Gastrocnemius medialis (tissue), 4 donors: ENCODE measurements at regions not wholly inside any gene's neighbourhood (a gene's known extent, or its start where the extent isn't known, plus 50 kb on each side); places are given as distances from the start of the nearest gene placed in this dataset.

ENCODE experiments used
- ATAC-seq, 2 donors: fragments of 150-250 bp; one replicate each; pipeline ENCODE4 v1.9.1; 2016
- DNase-seq, 2 donors: peaks; one replicate each; pipeline ENCODE4 v3.0.0-alpha.2; 2019
- H3K27ac ChIP-seq, 4 donors: fragments of 200-600 bp; sonication (generic); 1 replicate in 1 of 4; 2 replicates in 3 of 4; pipeline ENCODE4 v1.5.1; 2016 to 2018; ENCODE audit warnings: mild to moderate bottlenecking in 2 of 4, moderate library complexity in 1 of 4
- H3K27me3 ChIP-seq, 3 donors: fragments of 200-600 bp; sonication (generic) in 2 of 3; 1 replicate in 1 of 3; 2 replicates in 2 of 3; pipeline versions ENCODE4 v1.5.1 to v1.6.0; 2016 to 2019; ENCODE audit warnings: mild to moderate bottlenecking in 1 of 3, moderate library complexity in 1 of 3
- H3K36me3 ChIP-seq, 2 donors: fragments of 200-600 bp; sonication (generic) in 1 of 2; one replicate each; pipeline ENCODE4 v1.5.1; 2017 to 2018
- H3K4me1 ChIP-seq, 2 donors: fragments of 200-600 bp; sonication (generic) in 1 of 2; one replicate each; pipeline ENCODE4 v1.5.1; 2016 to 2017; ENCODE audit warnings: mild to moderate bottlenecking in 2 of 2
- H3K4me3 ChIP-seq, 4 donors: fragments of 200-600 bp; sonication (generic) in 3 of 4; 1 replicate in 1 of 4; 2 replicates in 3 of 4; pipeline ENCODE4 v1.5.1; 2016 to 2019; ENCODE audit warnings: mild to moderate bottlenecking in 2 of 4
- H3K9me3 ChIP-seq, 3 donors: fragments of 200-600 bp; sonication (generic) in 2 of 3; 1 replicate in 1 of 3; 2 replicates in 2 of 3; pipeline ENCODE4 v1.5.1; 2016 to 2019
- CTCF ChIP-seq, 5 experiments: fragments of 450-650 bp in 3 of 5; fragments of 200-600 bp in 2 of 5; sonication (generic) in 2 of 5; IDR thresholded peaks in 4 of 5; conservative IDR thresholded peaks in 1 of 5; 1 replicate in 4 of 5; 2 replicates in 1 of 5; pipeline ENCODE4 v1.5.1; 2016 to 2019; ENCODE audit warnings: antibody characterized with exemption in 5 of 5, mild to moderate bottlenecking in 3 of 5, moderate library complexity in 3 of 5
- POLR2A ChIP-seq, 2 donors: fragments of 450-650 bp; IDR thresholded peaks; one replicate each; pipeline ENCODE4 v1.6.1; 2017; ENCODE audit warnings: antibody characterized with exemption in 2 of 2, mild to moderate bottlenecking in 2 of 2, moderate library complexity in 2 of 2
- in situ Hi-C, 4 donors: fragments of 200-750 bp; cut with MboI; loops; one replicate each; pipeline versions ENCODE4 v1.15.0 to v1.8.0; 2017; ENCODE audit warnings: low sequenced_read_pairs in 4 of 4
- intact Hi-C: fragments of 100-400 bp; cut with DNase I; formaldehyde crosslinking; loops from one replicate; pipeline ENCODE4 v1.15.1; 2023; ENCODE audit warnings: low total_unique reads

- TF ChIP-seq POLR2A (IDR thresholded peaks at IDR 0.05) (no peak), CTCF (IDR thresholded peaks at IDR 0.05 in 4 of 5, conservative IDR thresholded peaks at IDR 0.05 in 1 of 5) (no peak)
- Histone ChIP-seq H3K36me3 (no peaks in the 10 kb centered on the region), H3K27me3 (no peaks in the 10 kb centered on the region), H3K27ac (no peak overlapping the region), H3K9me3 (no peaks in the 10 kb centered on the region), H3K4me1 (no peaks in the 10 kb centered on the region), H3K4me3 (no peak overlapping the region)
- no peak for ATAC-seq
- in situ Hi-C loops = no loop called here
- no peak for DNase-seq
- intact Hi-C loops = no loop called here
Observed at GRCh38 chr7:9782275-9782674, 1191.4 kb upstream of the PHF14 start.

- ATAC-seq (no peak), DNase-seq (no peak)
- intact Hi-C loops (no loop called here), in situ Hi-C loops (no loop called here)
- H3K36me3 ChIP-seq = no peaks in the 10 kb centered on the region
- TF ChIP-seq POLR2A (IDR thresholded peaks at IDR 0.05) = no peak
- TF ChIP-seq CTCF (IDR thresholded peaks at IDR 0.05 in 4 of 5, conservative IDR thresholded peaks at IDR 0.05 in 1 of 5) = no peak
- H3K9me3 ChIP-seq = no peaks in the 10 kb centered on the region
- H3K27ac ChIP-seq = no peak overlapping the region
- H3K4me3 ChIP-seq = no peak overlapping the region
- no peaks in the 10 kb centered on the region for H3K27me3 ChIP-seq
- no peaks in the 10 kb centered on the region for H3K4me1 ChIP-seq
Observed at GRCh38 chr7:9785211-9785610, 1188.5 kb upstream of the PHF14 start.

- no peak for TF ChIP-seq POLR2A (IDR thresholded peaks at IDR 0.05)
- TF ChIP-seq CTCF (IDR thresholded peaks at IDR 0.05 in 4 of 5, conservative IDR thresholded peaks at IDR 0.05 in 1 of 5) = no peak
- no peaks in the 10 kb centered on the region for H3K36me3 ChIP-seq
- DNase-seq = no peak
- H3K27me3 ChIP-seq = no peaks in the 10 kb centered on the region
- H3K4me3 ChIP-seq = no peak overlapping the region
- in situ Hi-C loops = no loop called here
- H3K27ac ChIP-seq = no peak overlapping the region
- no peaks in the 10 kb centered on the region for H3K4me1 ChIP-seq
- no peak for ATAC-seq
- H3K9me3 ChIP-seq = no peaks in the 10 kb centered on the region
- intact Hi-C loops = no loop called here
Observed at GRCh38 chr7:9796241-9796640, 1177.4 kb upstream of the PHF14 start.

GRCh38 chr7:9822458-9823290 is 1151.0 kb upstream of the PHF14 start:
- no peak overlapping the region for H3K27ac ChIP-seq
- H3K4me1 ChIP-seq = no peaks in the 10 kb centered on the region
- in situ Hi-C loops (no loop called here), intact Hi-C loops (no loop called here)
- no peaks in the 10 kb centered on the region for H3K27me3 ChIP-seq
- H3K9me3 ChIP-seq = no peaks in the 10 kb centered on the region
- DNase-seq (no peak), ATAC-seq (no peak)
- H3K36me3 ChIP-seq = no peaks in the 10 kb centered on the region
- H3K4me3 ChIP-seq = no peak overlapping the region
- no peak for TF ChIP-seq CTCF (IDR thresholded peaks at IDR 0.05 in 4 of 5, conservative IDR thresholded peaks at IDR 0.05 in 1 of 5)
- TF ChIP-seq POLR2A (IDR thresholded peaks at IDR 0.05) = no peak

- in situ Hi-C loops = no loop called here
- TF ChIP-seq POLR2A (IDR thresholded peaks at IDR 0.05) = no peak
- no peak for TF ChIP-seq CTCF (IDR thresholded peaks at IDR 0.05 in 4 of 5, conservative IDR thresholded peaks at IDR 0.05 in 1 of 5)
- Histone ChIP-seq H3K4me1 (no peaks in the 10 kb centered on the region), H3K27ac (no peak overlapping the region), H3K4me3 (no peak overlapping the region), H3K9me3 (no peaks in the 10 kb centered on the region), H3K36me3 (no peaks in the 10 kb centered on the region), H3K27me3 (no peaks in the 10 kb centered on the region)
- ATAC-seq (no peak), DNase-seq (no peak)
- intact Hi-C loops = no loop called here
Observed at GRCh38 chr7:9835199-9835598, 1138.5 kb upstream of the PHF14 start.
